Natural killer cell (primary cell): ENCODE measurements at regions not wholly inside any gene's neighbourhood (a gene's known extent, or its start where the extent isn't known, plus 50 kb on each side); places are given as distances from the start of the nearest gene placed in this dataset.
"Not testable (repeated sequence)": the region's sequence is repeated elsewhere in the genome, so short reads cannot be mapped to it uniquely, and the experiment has no call there.

Experiments
- ATAC-seq, 3 donors: fragments of 150-1000 bp in 2 of 3; fragments of 200-7000 bp in 1 of 3; cut with Tn5 transposase; 1 replicate in 1 of 3; 2 replicates in 2 of 3; pipeline ENCODE4 v1.10.0; 2021; ENCODE audit warnings: mild to moderate bottlenecking in 2 of 3, moderate library complexity in 2 of 3
- DNase-seq, 2 donors: peaks; one replicate each; pipeline versions ENCODE4 v3.0.0 to v3.0.0-alpha.2; 2013 to 2021; ENCODE audit warnings: mixed read lengths in 1 of 2
- H3K27ac ChIP-seq: one replicate; pipeline ENCODE4 v1.5.1; 2013; ENCODE audit warnings: mild to moderate bottlenecking, low read length
- H3K27me3 ChIP-seq: one replicate; pipeline ENCODE4 v1.6.1; 2013; ENCODE audit warnings: low read length; ENCODE audit not compliant: control insufficient read depth, insufficient read depth
- H3K36me3 ChIP-seq: one replicate; pipeline ENCODE4 v1.6.1; 2013; ENCODE audit warnings: low read length; ENCODE audit not compliant: control insufficient read depth, insufficient read depth
- H3K4me1 ChIP-seq: one replicate; pipeline ENCODE4 v1.6.1; 2013; ENCODE audit warnings: low read length; ENCODE audit not compliant: control insufficient read depth, insufficient read depth
- H3K4me3 ChIP-seq: one replicate; pipeline ENCODE4 v1.5.1; 2013; ENCODE audit warnings: low read length
- H3K9me3 ChIP-seq: one replicate; pipeline ENCODE4 v1.6.1; 2013; ENCODE audit warnings: low read length; ENCODE audit not compliant: control insufficient read depth, insufficient read depth
- H3K27ac Mint-ChIP-seq, 2 donors: one replicate each; pipeline ENCODE4 v1.8.0; 2022; ENCODE audit warnings: mild to moderate bottlenecking in 2 of 2, mixed read lengths in 2 of 2, moderate library complexity in 1 of 2
- H3K27me3 Mint-ChIP-seq, 2 donors: one replicate each; pipeline ENCODE4 v1.8.0; 2022; ENCODE audit warnings: low read depth in 2 of 2, mixed read lengths in 2 of 2
- H3K36me3 Mint-ChIP-seq: one replicate; pipeline ENCODE4 v1.8.0; 2022; ENCODE audit warnings: mixed read lengths
- H3K4me1 Mint-ChIP-seq, 2 donors: one replicate each; pipeline ENCODE4 v1.8.0; 2022; ENCODE audit warnings: mixed read lengths in 2 of 2
- H3K4me3 Mint-ChIP-seq: one replicate; pipeline ENCODE4 v1.8.0; 2022; ENCODE audit warnings: mild to moderate bottlenecking, moderate library complexity, mixed read lengths
- H3K9me3 Mint-ChIP-seq, 2 donors: one replicate each; pipeline ENCODE4 v1.8.0; 2022; ENCODE audit warnings: mixed read lengths in 2 of 2
- CTCF ChIP-seq: fragments of 200-600 bp; IDR thresholded peaks from one replicate; pipeline ENCODE4 v1.8.0; 2022; ENCODE audit warnings: antibody characterized with exemption
- WGBS: methylation state at CpG from one replicate; pipeline ENCODE4 v1.1.7; 2013; ENCODE audit warnings: missing lambda C conversion rate; ENCODE audit not compliant: insufficient coverage; 5-methylcytosine and 5-hydroxymethylcytosine counted together
- intact Hi-C: fragments of 100-400 bp; cut with micrococcal nuclease; formaldehyde crosslinking; loops from one replicate; pipeline ENCODE4 v1.14.2; 2022

- TF ChIP-seq CTCF: no peak
- Histone ChIP-seq H3K36me3 (no peaks in the 10 kb centered on the region), H3K27me3 (no peaks in the 10 kb centered on the region), H3K27ac (no peak overlapping the region), H3K9me3 (no peaks in the 10 kb centered on the region), H3K4me3 (no peak overlapping the region), H3K4me1 (no peaks in the 10 kb centered on the region)
- DNase-seq (no peak), ATAC-seq (no peak)
- H3K4me1 Mint-ChIP-seq: no peaks in the 10 kb centered on the region
- intact Hi-C loops: no loop called here
- H3K4me3 Mint-ChIP-seq: no peak overlapping the region
- no peak overlapping the region for H3K27ac Mint-ChIP-seq
- no peaks in the 10 kb centered on the region for H3K36me3 Mint-ChIP-seq
- 91% methylated on average over 2 of the region's 3 CpGs for WGBS
- H3K9me3 Mint-ChIP-seq: peaks cover 3 to 6% of the 10 kb centered on the region in 2 donors
- H3K27me3 Mint-ChIP-seq: no peaks in the 10 kb centered on the region
These were observed 138.8 kb downstream of the ZWINT start for GRCh38 chr10:56222237-56222636.

GRCh38 chr10:56212951-56213350, 148.1 kb downstream of the ZWINT start:
- DNase-seq: no peak
- no peak for ATAC-seq
- Histone ChIP-seq H3K4me1 (no peaks in the 10 kb centered on the region), H3K27ac (no peak overlapping the region), H3K27me3 (no peaks in the 10 kb centered on the region), H3K36me3 (no peaks in the 10 kb centered on the region), H3K9me3 (peaks cover 7% of the 10 kb centered on the region), H3K4me3 (no peak overlapping the region)
- H3K27ac Mint-ChIP-seq: no peak overlapping the region
- H3K4me1 Mint-ChIP-seq: no peaks in the 10 kb centered on the region
- H3K27me3 Mint-ChIP-seq: no peaks in the 10 kb centered on the region
- H3K9me3 Mint-ChIP-seq: peaks cover 16 to 31% of the 10 kb centered on the region in 2 donors
- H3K36me3 Mint-ChIP-seq: peaks cover 12% of the 10 kb centered on the region
- no peak overlapping the region for H3K4me3 Mint-ChIP-seq
- intact Hi-C loops: no loop called here
- no peak for TF ChIP-seq CTCF
- WGBS: 92% methylated on average over 6 of the region's 6 CpGs

- Histone ChIP-seq H3K27ac (no peak overlapping the region), H3K4me1 (no peaks in the 10 kb centered on the region), H3K9me3 (no peaks in the 10 kb centered on the region), H3K36me3 (no peaks in the 10 kb centered on the region), H3K4me3 (no peak overlapping the region), H3K27me3 (no peaks in the 10 kb centered on the region)
- Mint-ChIP-seq H3K36me3 (peaks cover 8% of the 10 kb centered on the region), H3K27me3 (no peaks in the 10 kb centered on the region), H3K4me3 (no peak overlapping the region), H3K4me1 (no peaks in the 10 kb centered on the region), H3K27ac (no peak overlapping the region), H3K9me3 (peaks cover 14 to 20% of the 10 kb centered on the region in 2 donors)
- DNase-seq (no peak), ATAC-seq (no peak)
- WGBS: 88% methylated on average over 1 of the region's 2 CpGs
- intact Hi-C loops: no loop called here
- TF ChIP-seq CTCF: no peak
These were observed 179.5 kb downstream of the ZWINT start for GRCh38 chr10:56181607-56182006.

GRCh38 chr10:56178210-56178609, 182.8 kb downstream of the ZWINT start:
- no peaks in the 10 kb centered on the region for H3K36me3 ChIP-seq
- H3K4me1 Mint-ChIP-seq: no peaks in the 10 kb centered on the region
- H3K9me3 Mint-ChIP-seq: peaks cover 9 to 12% of the 10 kb centered on the region in 2 donors
- H3K4me1 ChIP-seq: no peaks in the 10 kb centered on the region
- H3K4me3 Mint-ChIP-seq: no peak overlapping the region
- H3K27me3 Mint-ChIP-seq: no peaks in the 10 kb centered on the region
- DNase-seq (no peak), ATAC-seq (no peak)
- no peak for TF ChIP-seq CTCF
- no peak overlapping the region for H3K27ac ChIP-seq
- no peaks in the 10 kb centered on the region for H3K27me3 ChIP-seq
- no peak overlapping the region for H3K4me3 ChIP-seq
- H3K36me3 Mint-ChIP-seq: peaks cover 8% of the 10 kb centered on the region
- 61% methylated on average over 4 of the region's 4 CpGs for WGBS
- no peak overlapping the region for H3K27ac Mint-ChIP-seq
- no peaks in the 10 kb centered on the region for H3K9me3 ChIP-seq
- intact Hi-C loops: no loop called here

GRCh38 chr10:56155091-56155513, 206.0 kb downstream of the ZWINT start:
- H3K9me3 ChIP-seq, H3K27ac ChIP-seq, H3K27me3 ChIP-seq, DNase-seq, H3K4me3 Mint-ChIP-seq, H3K4me1 ChIP-seq, H3K36me3 ChIP-seq, intact Hi-C loops, H3K27ac Mint-ChIP-seq, H3K4me3 ChIP-seq, ATAC-seq, H3K27me3 Mint-ChIP-seq, H3K4me1 Mint-ChIP-seq: not testable (repeated sequence)
- Mint-ChIP-seq H3K36me3 (peaks cover 12% of the 10 kb centered on the region), H3K9me3 (peaks cover 6 to 17% of the 10 kb centered on the region in 2 donors)
- 95% methylated on average over 41 of the region's 41 CpGs for WGBS
